HEK293T (cell line): ENCODE measurements at regions not wholly inside any gene's neighbourhood (a gene's known extent, or its start where the extent isn't known, plus 50 kb on each side); places are given as distances from the start of the nearest gene placed in this dataset.
"Not testable (repeated sequence)": the region's sequence is repeated elsewhere in the genome, so short reads cannot be mapped to it uniquely, and the experiment has no call there.

ENCODE experiments used
- PKNOX1 ChIP-seq: fragments of 450-650 bp; IDR thresholded peaks from 2 replicates; pipeline ENCODE4 v1.6.1; 2016
- SUZ12 ChIP-seq: fragments of 450-650 bp; IDR thresholded peaks from 2 replicates; pipeline ENCODE4 v1.6.1; 2016; ENCODE audit warnings: mild to moderate bottlenecking

GRCh38 chr3:73147479-73147878 lies 86.0 kb downstream of the EBLN2 start:
- not testable (repeated sequence) for TF ChIP-seq PKNOX1, SUZ12
